ENCODE measurements at regions not wholly inside any gene's neighbourhood (a gene's known extent, or its start where the extent isn't known, plus 50 kb on each side); places are given as distances from the start of the nearest gene placed in this dataset.

- H3K4me3 ChIP-seq (ENCODE audit: low read depth, low read length) = no peak overlapping the region
- DNase-seq (ENCODE audit: low read depth) = no peak
- no peak for TF ChIP-seq CTCF (IDR thresholded peaks at IDR 0.05; ENCODE audit: insufficient read depth, low read depth, low read length)
These were observed 118.7 kb upstream of the GDF10 start for GRCh38 chr10:47181052-47181849.

- no peak for TF ChIP-seq CTCF (IDR thresholded peaks at IDR 0.05; ENCODE audit: insufficient read depth, low read depth, low read length)
- no peak overlapping the region for H3K4me3 ChIP-seq (ENCODE audit: low read depth, low read length)
- DNase-seq (ENCODE audit: low read depth) = no peak
These were observed 116.9 kb upstream of the GDF10 start for GRCh38 chr10:47182934-47183703.

- no peak for DNase-seq (ENCODE audit: low read depth)
- H3K4me3 ChIP-seq (ENCODE audit: low read depth, low read length) = no peak overlapping the region
- TF ChIP-seq CTCF (IDR thresholded peaks at IDR 0.05; ENCODE audit: insufficient read depth, low read depth, low read length) = no peak
These were observed 116.3 kb upstream of the GDF10 start for GRCh38 chr10:47183704-47184041.

GRCh38 chr10:47184273-47184672 lies 115.7 kb upstream of the GDF10 start:
- no peak for DNase-seq (ENCODE audit: low read depth)
- TF ChIP-seq CTCF (IDR thresholded peaks at IDR 0.05; ENCODE audit: insufficient read depth, low read depth, low read length) = no peak
- no peak overlapping the region for H3K4me3 ChIP-seq (ENCODE audit: low read depth, low read length)

GRCh38 chr10:47184724-47185330 lies 115.2 kb upstream of the GDF10 start:
- no peak for DNase-seq (ENCODE audit: low read depth)
- no peak for TF ChIP-seq CTCF (IDR thresholded peaks at IDR 0.05; ENCODE audit: insufficient read depth, low read depth, low read length)
- H3K4me3 ChIP-seq (ENCODE audit: low read depth, low read length) = no peak overlapping the region

- no peak for TF ChIP-seq CTCF (IDR thresholded peaks at IDR 0.05; ENCODE audit: insufficient read depth, low read depth, low read length)
- no peak for DNase-seq (ENCODE audit: low read depth)
- H3K4me3 ChIP-seq (ENCODE audit: low read depth, low read length) = no peak overlapping the region
These were observed 113.1 kb upstream of the GDF10 start for GRCh38 chr10:47186941-47187340.

Measured in fibroblast of villous mesenchyme (primary cell).